Tibial nerve (tissue), 4 donors: ENCODE measurements at regions not wholly inside any gene's neighbourhood (a gene's known extent, or its start where the extent isn't known, plus 50 kb on each side); places are given as distances from the start of the nearest gene placed in this dataset.
A peak's percentile ranks its signal among the peaks of the same experiment; 100 is the strongest.

Source experiments
- DNase-seq, 2 donors: peaks; one replicate each; pipeline ENCODE4 v3.0.0-alpha.2; 2019; ENCODE audit warnings: low spot score in 2 of 2
- H3K27ac ChIP-seq, 4 donors: fragments of 200-600 bp; sonication (generic) in 3 of 4; one replicate each; pipeline ENCODE4 v1.5.1; 2017 to 2019; ENCODE audit warnings: mild to moderate bottlenecking in 1 of 4
- H3K27me3 ChIP-seq, 2 donors: fragments of 200-600 bp; sonication (generic) in 1 of 2; one replicate each; pipeline versions ENCODE4 v1.5.1 to v1.6.0; 2017 to 2019
- H3K36me3 ChIP-seq, 3 donors: fragments of 200-600 bp; sonication (generic); one replicate each; pipeline ENCODE4 v1.5.1; 2018 to 2019
- H3K4me1 ChIP-seq, 4 donors: fragments of 200-600 bp; sonication (generic) in 3 of 4; one replicate each; pipeline ENCODE4 v1.5.1; 2017 to 2019
- H3K4me3 ChIP-seq, 4 donors: fragments of 200-600 bp; sonication (generic) in 3 of 4; one replicate each; pipeline ENCODE4 v1.5.1; 2017 to 2019; ENCODE audit warnings: mild to moderate bottlenecking in 1 of 4, moderate library complexity in 1 of 4
- H3K9me3 ChIP-seq, 4 donors: fragments of 200-600 bp; sonication (generic) in 3 of 4; one replicate each; pipeline ENCODE4 v1.5.1; 2017 to 2019
- CTCF ChIP-seq, 5 experiments: fragments of 200-600 bp in 3 of 5; fragments of 450-650 bp in 2 of 5; sonication (generic) in 3 of 5; IDR thresholded peaks; one replicate each; pipeline ENCODE4 v1.5.1; 2016 to 2019; ENCODE audit warnings: antibody characterized with exemption in 5 of 5, mild to moderate bottlenecking in 3 of 5, moderate library complexity in 2 of 5
- EP300 ChIP-seq, 2 donors: sonication (generic); formaldehyde crosslinking; IDR thresholded peaks; one replicate each; pipeline ENCODE4 v1.6.1; 2017; ENCODE audit warnings: antibody characterized with exemption in 2 of 2, mild to moderate bottlenecking in 1 of 2
- POLR2A ChIP-seq, 2 donors: fragments of 450-650 bp; IDR thresholded peaks; one replicate each; pipeline ENCODE4 v1.6.1; 2017; ENCODE audit warnings: antibody characterized with exemption in 2 of 2, mild to moderate bottlenecking in 2 of 2, moderate library complexity in 2 of 2
- WGBS, 2 donors: methylation state at CpG; one replicate each; pipeline ENCODE4 v1.1.5; 2018; 5-methylcytosine and 5-hydroxymethylcytosine counted together

GRCh38 chr11:69884751-69885150 lies 65.5 kb upstream of the FGF3 start:
- Histone ChIP-seq H3K9me3 (no peaks in the 10 kb centered on the region), H3K4me1 (no peaks in the 10 kb centered on the region), H3K4me3 (no peak overlapping the region), H3K27me3 (peaks cover 0 to 11% of the 10 kb centered on the region in 2 donors), H3K36me3 (no peaks in the 10 kb centered on the region), H3K27ac (no peak overlapping the region)
- TF ChIP-seq EP300 (IDR thresholded peaks at IDR 0.05) (no peak), POLR2A (IDR thresholded peaks at IDR 0.05) (no peak), CTCF (IDR thresholded peaks at IDR 0.05) (no peak)
- 68 to 69% methylated on average over 7 of the region's 7 CpGs for WGBS, 2 donors
- DNase-seq, result no peak

GRCh38 chr11:69887330-69887729 lies 68.1 kb upstream of the FGF3 start:
- Histone ChIP-seq H3K27me3 (peaks cover 0 to 29% of the 10 kb centered on the region in 2 donors), H3K9me3 (no peaks in the 10 kb centered on the region), H3K4me3 (no peak overlapping the region), H3K4me1 (peaks cover 0 to 7% (median 0%) of the 10 kb centered on the region in 4 donors), H3K27ac (no peak overlapping the region), H3K36me3 (no peaks in the 10 kb centered on the region)
- no peak for TF ChIP-seq CTCF (IDR thresholded peaks at IDR 0.05)
- TF ChIP-seq POLR2A (IDR thresholded peaks at IDR 0.05), result no peak
- TF ChIP-seq EP300 (IDR thresholded peaks at IDR 0.05), result no peak
- 95 to 97% methylated on average over 2 of the region's 2 CpGs for WGBS, 2 donors
- no peak for DNase-seq

- DNase-seq, result no peak
- Histone ChIP-seq H3K9me3 (no peaks in the 10 kb centered on the region), H3K27ac (no peak overlapping the region), H3K4me1 (peaks cover 0 to 7% (median 0%) of the 10 kb centered on the region in 4 donors), H3K36me3 (no peaks in the 10 kb centered on the region), H3K27me3 (peaks cover 0 to 35% of the 10 kb centered on the region in 2 donors), H3K4me3 (no peak overlapping the region)
- TF ChIP-seq EP300 (IDR thresholded peaks at IDR 0.05), result no peak
- 78 to 91% methylated on average over 10 of the region's 10 CpGs for WGBS, 2 donors
Measured at GRCh38 chr11:69887841-69888427, 68.7 kb upstream of the FGF3 start.

GRCh38 chr11:69888483-69889181 lies 69.4 kb upstream of the FGF3 start:
- Histone ChIP-seq H3K27ac (no peak overlapping the region), H3K9me3 (no peaks in the 10 kb centered on the region), H3K27me3 (peaks cover 0 to 35% of the 10 kb centered on the region in 2 donors), H3K36me3 (no peaks in the 10 kb centered on the region), H3K4me3 (no peak overlapping the region), H3K4me1 (peaks cover 0 to 7% (median 0%) of the 10 kb centered on the region in 4 donors)
- WGBS, 2 donors, result 23 to 25% methylated on average over 10 to 13 of the region's 13 CpGs
- TF ChIP-seq EP300 (IDR thresholded peaks at IDR 0.05), result no peak
- TF ChIP-seq CTCF (IDR thresholded peaks at IDR 0.05), result peak; percentile 64 to 81 (median 68)
- DNase-seq, result peak; percentile 23 to 55

GRCh38 chr11:69889400-69890318 lies 70.4 kb upstream of the FGF3 start:
- H3K36me3 ChIP-seq, result no peaks in the 10 kb centered on the region
- peaks cover 0 to 35% of the 10 kb centered on the region in 2 donors for H3K27me3 ChIP-seq
- H3K9me3 ChIP-seq, result no peaks in the 10 kb centered on the region
- peaks cover 0 to 7% (median 0%) of the 10 kb centered on the region in 4 donors for H3K4me1 ChIP-seq
- no peak overlapping the region for H3K27ac ChIP-seq
- TF ChIP-seq EP300 (IDR thresholded peaks at IDR 0.05), result no peak
- no peak for TF ChIP-seq CTCF (IDR thresholded peaks at IDR 0.05)
- no peak for TF ChIP-seq POLR2A (IDR thresholded peaks at IDR 0.05)
- 32 to 35% methylated on average over 26 to 27 of the region's 27 CpGs for WGBS, 2 donors
- DNase-seq, result no peak
- H3K4me3 ChIP-seq, result no peak overlapping the region
